ENCODE measurements at regions not wholly inside any gene's neighbourhood (a gene's known extent, or its start where the extent isn't known, plus 50 kb on each side); places are given as distances from the start of the nearest gene placed in this dataset.

DNA sequence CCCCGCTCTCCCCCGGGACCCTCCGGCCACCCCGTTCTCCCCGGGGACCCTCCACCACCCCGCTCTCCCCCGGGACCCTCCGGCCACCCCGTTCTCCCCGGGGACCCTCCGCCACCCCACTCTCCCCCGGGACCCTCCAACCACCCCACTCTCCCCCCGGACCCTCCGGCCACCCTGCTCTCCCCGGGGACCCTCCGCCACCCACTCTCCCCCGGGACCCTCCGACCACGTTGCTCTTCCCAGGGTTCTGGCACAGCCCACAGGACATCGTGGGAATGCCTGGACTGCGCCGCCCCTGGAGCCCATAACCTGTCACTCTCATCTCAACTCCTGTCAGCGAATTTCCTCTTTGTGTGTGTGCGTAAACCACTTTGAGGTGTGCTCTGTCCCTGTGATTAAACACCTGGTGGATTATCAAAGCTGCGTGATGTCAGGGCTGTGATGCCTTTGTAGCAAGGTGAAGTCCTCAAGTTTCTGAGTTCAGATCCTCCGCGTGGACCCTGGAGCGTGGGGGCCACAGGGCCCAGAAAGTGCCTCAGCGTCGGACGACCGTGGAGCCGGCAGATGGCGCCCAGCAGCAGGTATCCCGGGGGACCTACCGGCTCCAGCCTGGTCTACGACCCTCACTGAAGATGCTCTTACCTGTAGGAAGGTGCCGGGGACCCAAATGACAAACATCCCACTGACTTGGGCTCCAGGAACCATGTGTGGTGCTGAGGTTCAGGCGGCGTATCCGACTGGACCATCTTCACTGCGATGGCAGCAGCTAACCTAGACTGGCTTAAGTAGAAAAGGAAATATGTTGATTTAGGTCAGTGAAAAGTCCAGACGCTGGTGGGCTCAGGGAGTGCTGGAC, 63.2 kb upstream of the GALNT9 start:
- TF ChIP-seq, protein P1, sequence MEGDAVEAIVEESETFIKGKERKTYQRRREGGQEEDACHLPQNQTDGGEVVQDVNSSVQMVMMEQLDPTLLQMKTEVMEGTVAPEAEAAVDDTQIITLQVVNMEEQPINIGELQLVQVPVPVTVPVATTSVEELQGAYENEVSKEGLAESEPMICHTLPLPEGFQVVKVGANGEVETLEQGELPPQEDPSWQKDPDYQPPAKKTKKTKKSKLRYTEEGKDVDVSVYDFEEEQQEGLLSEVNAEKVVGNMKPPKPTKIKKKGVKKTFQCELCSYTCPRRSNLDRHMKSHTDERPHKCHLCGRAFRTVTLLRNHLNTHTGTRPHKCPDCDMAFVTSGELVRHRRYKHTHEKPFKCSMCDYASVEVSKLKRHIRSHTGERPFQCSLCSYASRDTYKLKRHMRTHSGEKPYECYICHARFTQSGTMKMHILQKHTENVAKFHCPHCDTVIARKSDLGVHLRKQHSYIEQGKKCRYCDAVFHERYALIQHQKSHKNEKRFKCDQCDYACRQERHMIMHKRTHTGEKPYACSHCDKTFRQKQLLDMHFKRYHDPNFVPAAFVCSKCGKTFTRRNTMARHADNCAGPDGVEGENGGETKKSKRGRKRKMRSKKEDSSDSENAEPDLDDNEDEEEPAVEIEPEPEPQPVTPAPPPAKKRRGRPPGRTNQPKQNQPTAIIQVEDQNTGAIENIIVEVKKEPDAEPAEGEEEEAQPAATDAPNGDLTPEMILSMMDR (IDR thresholded peaks at IDR 0.05) = no peak
- TF ChIP-seq POLR2A (IDR thresholded peaks at IDR 0.05; ENCODE audit: low read depth) (no peak), POLR2AphosphoS5 (IDR thresholded peaks at IDR 0.05) (no peak)

Data from esophagus muscularis mucosa (tissue), 3 donors.